ENCODE measurements at regions not wholly inside any gene's neighbourhood (a gene's known extent, or its start where the extent isn't known, plus 50 kb on each side); places are given as distances from the start of the nearest gene placed in this dataset.

DNA sequence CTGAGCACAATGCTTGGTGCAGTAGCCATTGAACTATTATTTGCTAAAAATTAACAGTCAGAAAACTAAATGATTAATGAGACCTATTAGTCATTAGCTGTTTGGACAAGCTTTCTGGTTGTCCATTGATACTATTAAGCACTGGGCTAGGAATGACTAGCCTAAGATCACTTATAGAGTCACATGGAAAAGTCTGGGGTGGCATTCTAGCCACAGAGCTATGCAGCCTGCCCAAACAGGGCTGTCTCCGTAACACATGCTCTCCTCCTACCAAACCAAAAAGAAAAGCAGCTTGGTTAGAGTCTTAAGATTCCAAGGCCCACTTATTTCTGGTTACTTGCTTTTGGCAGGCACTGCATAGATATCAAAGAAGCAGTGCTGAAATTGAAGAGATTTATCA is 193.5 kb upstream of the NBEA start:
- TF ChIP-seq, protein P1, sequence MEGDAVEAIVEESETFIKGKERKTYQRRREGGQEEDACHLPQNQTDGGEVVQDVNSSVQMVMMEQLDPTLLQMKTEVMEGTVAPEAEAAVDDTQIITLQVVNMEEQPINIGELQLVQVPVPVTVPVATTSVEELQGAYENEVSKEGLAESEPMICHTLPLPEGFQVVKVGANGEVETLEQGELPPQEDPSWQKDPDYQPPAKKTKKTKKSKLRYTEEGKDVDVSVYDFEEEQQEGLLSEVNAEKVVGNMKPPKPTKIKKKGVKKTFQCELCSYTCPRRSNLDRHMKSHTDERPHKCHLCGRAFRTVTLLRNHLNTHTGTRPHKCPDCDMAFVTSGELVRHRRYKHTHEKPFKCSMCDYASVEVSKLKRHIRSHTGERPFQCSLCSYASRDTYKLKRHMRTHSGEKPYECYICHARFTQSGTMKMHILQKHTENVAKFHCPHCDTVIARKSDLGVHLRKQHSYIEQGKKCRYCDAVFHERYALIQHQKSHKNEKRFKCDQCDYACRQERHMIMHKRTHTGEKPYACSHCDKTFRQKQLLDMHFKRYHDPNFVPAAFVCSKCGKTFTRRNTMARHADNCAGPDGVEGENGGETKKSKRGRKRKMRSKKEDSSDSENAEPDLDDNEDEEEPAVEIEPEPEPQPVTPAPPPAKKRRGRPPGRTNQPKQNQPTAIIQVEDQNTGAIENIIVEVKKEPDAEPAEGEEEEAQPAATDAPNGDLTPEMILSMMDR (IDR thresholded peaks at IDR 0.05): no peak
- TF ChIP-seq POLR2AphosphoS5 (IDR thresholded peaks at IDR 0.05; ENCODE audit: insufficient read depth in 1 of 2, low read depth in 1 of 2) (no peak), POLR2A (IDR thresholded peaks at IDR 0.05) (no peak)

All from vagina (tissue), 2 donors.